ENCODE measurements at regions not wholly inside any gene's neighbourhood (a gene's known extent, or its start where the extent isn't known, plus 50 kb on each side); places are given as distances from the start of the nearest gene placed in this dataset.

DNA sequence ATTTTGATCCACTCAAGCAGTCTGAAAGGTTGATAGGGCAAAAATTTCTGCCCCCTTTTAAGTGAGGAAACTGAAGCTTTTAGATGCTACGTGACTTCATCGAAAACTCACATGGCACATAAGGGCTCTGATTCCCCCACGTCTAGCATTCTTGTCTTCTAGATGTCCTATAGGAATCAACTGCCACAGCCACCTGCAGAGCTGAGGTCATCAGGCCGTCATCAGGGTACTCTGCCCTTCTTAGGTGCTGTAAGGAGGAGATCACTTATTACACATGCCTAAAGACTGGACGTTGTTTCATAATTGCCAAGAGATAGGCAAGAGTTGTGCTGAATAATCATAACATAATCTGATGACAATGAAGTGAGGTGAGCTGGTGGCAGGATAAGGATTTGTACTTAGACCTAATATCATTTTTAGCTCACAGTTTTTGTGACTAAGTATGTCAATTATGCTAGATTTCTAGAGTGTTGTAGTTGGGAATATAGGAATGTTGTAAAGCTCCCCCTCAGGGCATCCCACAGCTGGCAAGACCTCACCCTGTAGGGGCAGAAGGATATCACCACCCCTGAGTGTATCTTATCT lies 349.4 kb downstream of the METTL15 start:
- TF ChIP-seq EZH2phosphoT487 (IDR thresholded peaks at IDR 0.05; ENCODE audit: insufficient read depth, low read depth), result no peak
- TF ChIP-seq EZH2 (IDR thresholded peaks at IDR 0.05; ENCODE audit: insufficient read depth, poor library complexity, severe bottlenecking), result no peak
